ENCODE measurements at regions not wholly inside any gene's neighbourhood (a gene's known extent, or its start where the extent isn't known, plus 50 kb on each side); places are given as distances from the start of the nearest gene placed in this dataset.

DNA sequence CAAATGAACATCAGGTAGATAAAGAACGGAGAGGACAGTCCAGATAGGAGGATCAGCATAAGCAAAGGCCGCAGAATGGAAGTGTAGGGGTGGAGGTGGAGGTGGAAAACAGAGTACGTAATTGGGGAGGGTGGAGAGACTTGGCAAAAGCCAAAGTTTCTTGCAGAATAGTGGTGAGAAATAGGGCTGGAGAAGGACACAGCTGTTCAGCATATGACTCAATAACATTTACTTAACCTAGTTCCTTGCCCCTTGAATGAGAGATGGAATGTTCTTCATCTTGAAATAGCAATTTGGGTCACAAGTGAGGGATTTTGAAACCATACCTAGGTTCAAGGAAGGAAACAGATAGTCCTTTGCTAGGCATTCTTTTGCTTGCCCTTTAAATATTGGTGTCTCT, 235.9 kb upstream of the ARHGAP20 start:
- no peak overlapping the region for H3K27ac ChIP-seq
- no peak overlapping the region for H3K4me3 ChIP-seq
- no peaks in the 10 kb centered on the region for H3K9me3 ChIP-seq
- H3K36me3 ChIP-seq, result no peaks in the 10 kb centered on the region
- 69 to 88% (median 85%) methylated on average over 3 of the region's 3 CpGs for WGBS, 3 donors
- intact Hi-C loops (cut with DNase I), result no loop called here
- no peak for DNase-seq
- TF ChIP-seq EP300 (IDR thresholded peaks at IDR 0.05), result no peak
- TF ChIP-seq POLR2A (IDR thresholded peaks at IDR 0.05), result no peak
- TF ChIP-seq, protein P1, sequence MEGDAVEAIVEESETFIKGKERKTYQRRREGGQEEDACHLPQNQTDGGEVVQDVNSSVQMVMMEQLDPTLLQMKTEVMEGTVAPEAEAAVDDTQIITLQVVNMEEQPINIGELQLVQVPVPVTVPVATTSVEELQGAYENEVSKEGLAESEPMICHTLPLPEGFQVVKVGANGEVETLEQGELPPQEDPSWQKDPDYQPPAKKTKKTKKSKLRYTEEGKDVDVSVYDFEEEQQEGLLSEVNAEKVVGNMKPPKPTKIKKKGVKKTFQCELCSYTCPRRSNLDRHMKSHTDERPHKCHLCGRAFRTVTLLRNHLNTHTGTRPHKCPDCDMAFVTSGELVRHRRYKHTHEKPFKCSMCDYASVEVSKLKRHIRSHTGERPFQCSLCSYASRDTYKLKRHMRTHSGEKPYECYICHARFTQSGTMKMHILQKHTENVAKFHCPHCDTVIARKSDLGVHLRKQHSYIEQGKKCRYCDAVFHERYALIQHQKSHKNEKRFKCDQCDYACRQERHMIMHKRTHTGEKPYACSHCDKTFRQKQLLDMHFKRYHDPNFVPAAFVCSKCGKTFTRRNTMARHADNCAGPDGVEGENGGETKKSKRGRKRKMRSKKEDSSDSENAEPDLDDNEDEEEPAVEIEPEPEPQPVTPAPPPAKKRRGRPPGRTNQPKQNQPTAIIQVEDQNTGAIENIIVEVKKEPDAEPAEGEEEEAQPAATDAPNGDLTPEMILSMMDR (IDR thresholded peaks at IDR 0.05), result no peak
- H3K4me1 ChIP-seq (ENCODE audit: insufficient read depth), result no peaks in the 10 kb centered on the region
- no peaks in the 10 kb centered on the region for H3K27me3 ChIP-seq

DNA sequence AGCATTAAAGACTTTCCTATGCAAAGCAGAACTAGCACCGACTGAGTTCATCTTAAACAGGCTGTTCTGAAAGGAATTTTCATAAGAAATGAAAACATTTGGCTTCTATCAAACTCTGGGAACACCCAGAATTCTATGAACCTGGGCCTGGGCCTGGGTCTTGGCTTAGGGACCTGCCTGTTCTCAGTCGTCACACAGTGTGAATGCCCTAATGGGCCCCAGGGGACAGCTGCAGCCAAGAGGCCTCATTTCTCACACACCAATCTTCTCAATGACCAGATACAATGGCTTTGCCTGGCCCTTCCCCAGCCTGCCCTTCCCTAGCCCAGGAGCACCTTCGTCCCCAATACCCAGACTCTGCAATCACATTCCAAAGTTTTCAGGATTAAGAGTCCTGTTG, 234.9 kb upstream of the ARHGAP20 start:
- WGBS, 3 donors, result 30 to 44% (median 34%) methylated on average over 3 of the region's 3 CpGs
- DNase-seq, result no peak
- intact Hi-C loops (cut with DNase I), result no loop called here
- no peak overlapping the region for H3K4me3 ChIP-seq
- TF ChIP-seq, protein P1 (IDR thresholded peaks at IDR 0.05), result no peak
- TF ChIP-seq EP300 (IDR thresholded peaks at IDR 0.05) (no peak), POLR2A (IDR thresholded peaks at IDR 0.05) (no peak)
- H3K4me1 ChIP-seq (ENCODE audit: insufficient read depth), result no peaks in the 10 kb centered on the region
- no peaks in the 10 kb centered on the region for H3K27me3 ChIP-seq
- H3K36me3 ChIP-seq, result no peaks in the 10 kb centered on the region
- no peak overlapping the region for H3K27ac ChIP-seq
- H3K9me3 ChIP-seq, result no peaks in the 10 kb centered on the region

DNA sequence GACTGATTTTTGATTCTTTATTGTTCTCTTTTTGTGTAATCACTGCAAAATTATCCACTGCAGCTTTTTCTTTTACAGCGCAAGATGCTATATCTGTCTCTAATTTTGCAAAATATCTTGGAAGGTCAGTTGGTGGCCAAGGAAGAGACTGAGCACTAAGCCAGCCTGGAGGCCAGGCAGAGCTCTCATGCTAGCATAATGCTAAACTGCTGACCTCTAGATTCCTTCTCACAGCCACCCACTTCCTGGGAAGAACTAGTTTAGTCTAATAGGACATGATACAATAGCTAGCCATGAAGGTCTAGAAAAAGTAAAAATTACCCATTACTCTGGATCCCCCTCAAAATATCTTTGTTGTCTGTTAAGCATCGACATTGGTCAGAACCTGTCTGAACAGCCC, 227.2 kb upstream of the ARHGAP20 start:
- no peaks in the 10 kb centered on the region for H3K36me3 ChIP-seq
- WGBS, 3 donors, result 73 to 90% (median 76%) methylated on average over 2 of the region's 2 CpGs
- H3K4me3 ChIP-seq, result no peak overlapping the region
- no peak overlapping the region for H3K27ac ChIP-seq
- TF ChIP-seq EP300 (IDR thresholded peaks at IDR 0.05) (no peak), POLR2A (IDR thresholded peaks at IDR 0.05) (no peak)
- TF ChIP-seq, protein P1 (IDR thresholded peaks at IDR 0.05), result no peak
- no peaks in the 10 kb centered on the region for H3K4me1 ChIP-seq (ENCODE audit: insufficient read depth)
- no peak for DNase-seq
- no peaks in the 10 kb centered on the region for H3K9me3 ChIP-seq
- intact Hi-C loops (cut with DNase I), result no loop called here
- H3K27me3 ChIP-seq, result no peaks in the 10 kb centered on the region

DNA sequence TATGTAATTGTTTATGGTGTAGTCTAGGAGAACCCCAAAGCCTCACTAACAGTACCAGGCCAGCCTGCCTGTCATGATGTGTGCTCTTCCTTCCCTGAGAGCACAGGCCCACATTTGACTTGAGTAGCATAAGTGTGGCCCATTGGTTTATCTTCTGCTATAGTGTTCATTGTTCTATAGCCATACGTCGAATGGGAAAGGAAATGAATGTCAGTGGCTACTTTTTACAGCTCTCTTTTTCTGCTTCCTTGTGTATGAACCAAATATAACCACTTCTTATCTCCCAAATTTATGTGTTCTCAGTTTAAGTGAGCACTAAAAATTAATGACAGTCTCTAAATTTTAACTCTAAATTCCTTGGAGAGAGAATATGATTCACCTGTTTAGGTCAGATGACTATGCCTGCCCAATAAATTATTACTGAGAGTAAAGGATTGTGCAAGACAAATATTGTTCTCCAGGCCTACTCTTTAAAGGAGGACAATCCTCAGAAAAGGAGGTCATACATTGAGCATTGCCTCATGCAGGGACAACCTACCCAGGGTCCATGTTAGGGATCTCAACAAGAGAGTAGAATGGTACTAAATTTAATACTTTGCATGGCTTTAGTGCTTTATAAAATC, 222.9 kb upstream of the ARHGAP20 start:
- Histone ChIP-seq H3K27me3 (no peaks in the 10 kb centered on the region), H3K4me1 (ENCODE audit: insufficient read depth) (no peaks in the 10 kb centered on the region), H3K9me3 (no peaks in the 10 kb centered on the region), H3K4me3 (no peak overlapping the region), H3K27ac (no peak overlapping the region), H3K36me3 (no peaks in the 10 kb centered on the region)
- intact Hi-C loops (cut with DNase I), result no loop called here
- no peak for DNase-seq
- WGBS, 3 donors, result 66 to 70% (median 69%) methylated on average over 2 of the region's 2 CpGs
- no peak for TF ChIP-seq EP300 (IDR thresholded peaks at IDR 0.05)
- TF ChIP-seq, protein P1 (IDR thresholded peaks at IDR 0.05), result no peak
- TF ChIP-seq POLR2A (IDR thresholded peaks at IDR 0.05), result no peak
